H9 (cell line): ENCODE measurements at regions not wholly inside any gene's neighbourhood (a gene's known extent, or its start where the extent isn't known, plus 50 kb on each side); places are given as distances from the start of the nearest gene placed in this dataset.

ENCODE experiments used
- DNase-seq: peaks from one replicate; pipeline ENCODE4 v3.0.0-alpha.2; 2017
- H2AFZ ChIP-seq: one replicate; pipeline ENCODE4 v1.6.1; 2013; ENCODE audit warnings: mild to moderate bottlenecking, low read length, control low read depth, moderate library complexity
- H2AK5ac ChIP-seq: 2 replicates; pipeline ENCODE4 v1.6.1; 2013; ENCODE audit warnings: low read length, control low read depth, mixed read lengths; ENCODE audit not compliant: insufficient read length
- H2BK120ac ChIP-seq: one replicate; pipeline ENCODE4 v1.6.1; 2013; ENCODE audit warnings: low read depth, mild to moderate bottlenecking, low read length, control low read depth, inconsistent platforms; ENCODE audit not compliant: poor library complexity, severe bottlenecking
- H2BK12ac ChIP-seq: 2 replicates; pipeline ENCODE4 v1.6.1; 2013; ENCODE audit warnings: low read length, control low read depth, mixed read lengths, low read depth; ENCODE audit not compliant: insufficient read length
- H2BK15ac ChIP-seq: 2 replicates; pipeline ENCODE4 v1.6.1; 2013; ENCODE audit warnings: low read depth, low read length, control low read depth
- H2BK20ac ChIP-seq: one replicate; pipeline ENCODE4 v1.6.1; 2013; ENCODE audit warnings: low read depth, mild to moderate bottlenecking, low read length, control low read depth, inconsistent platforms; ENCODE audit not compliant: poor library complexity, severe bottlenecking
- H2BK5ac ChIP-seq: 2 replicates; pipeline ENCODE4 v1.6.1; 2013; ENCODE audit warnings: low read length, control low read depth, mixed read lengths; ENCODE audit not compliant: insufficient read length
- H3K14ac ChIP-seq: 2 replicates; pipeline ENCODE4 v1.6.1; 2013; ENCODE audit warnings: low read length, control low read depth; ENCODE audit not compliant: insufficient read depth
- H3K18ac ChIP-seq: 2 replicates; pipeline ENCODE4 v1.6.1; 2013; ENCODE audit warnings: low read depth, mild to moderate bottlenecking, mixed read lengths, low read length, control low read depth; ENCODE audit not compliant: insufficient read length
- H3K23ac ChIP-seq: 2 replicates; pipeline ENCODE4 v1.6.1; 2013; ENCODE audit warnings: low read length, control low read depth, mixed read lengths, low read depth; ENCODE audit not compliant: insufficient read length
- H3K23me2 ChIP-seq: 2 replicates; pipeline ENCODE4 v1.6.1; 2013; ENCODE audit warnings: low read depth, mild to moderate bottlenecking, mixed read lengths, low read length, control low read depth; ENCODE audit not compliant: insufficient read length, poor library complexity, severe bottlenecking
- H3K27ac ChIP-seq: 2 replicates; pipeline ENCODE4 v1.5.1; 2013; ENCODE audit warnings: low read length, control low read depth, mixed read lengths, low read depth; ENCODE audit not compliant: insufficient read length
- H3K27me3 ChIP-seq: 2 replicates; pipeline ENCODE4 v1.6.1; 2013; ENCODE audit warnings: low read length, control low read depth, inconsistent platforms; ENCODE audit not compliant: insufficient read depth
- H3K4ac ChIP-seq: 2 replicates; pipeline ENCODE4 v1.6.1; 2013; ENCODE audit warnings: low read depth, mild to moderate bottlenecking, control low read depth, inconsistent platforms, low read length, moderate library complexity
- H3K4me1 ChIP-seq: 2 replicates; pipeline ENCODE4 v1.6.1; 2013; ENCODE audit warnings: low read length, control low read depth, inconsistent platforms; ENCODE audit not compliant: insufficient read depth
- H3K4me2 ChIP-seq: 2 replicates; pipeline ENCODE4 v1.6.1; 2013; ENCODE audit warnings: low read length, control low read depth, mixed read lengths; ENCODE audit not compliant: insufficient read length, insufficient read depth
- H3K56ac ChIP-seq: 2 replicates; pipeline ENCODE4 v1.6.1; 2013; ENCODE audit warnings: low read depth, mild to moderate bottlenecking, mixed read lengths, low read length, control low read depth; ENCODE audit not compliant: insufficient read length
- H3K79me1 ChIP-seq: 2 replicates; pipeline ENCODE4 v1.6.1; 2013; ENCODE audit warnings: low read depth, mild to moderate bottlenecking, moderate library complexity, low read length, control low read depth, inconsistent platforms; ENCODE audit not compliant: insufficient read depth, poor library complexity, severe bottlenecking
- H3K79me2 ChIP-seq: 2 replicates; pipeline ENCODE4 v1.6.1; 2013; ENCODE audit warnings: low read length, control low read depth, inconsistent platforms; ENCODE audit not compliant: insufficient read depth
- H3K9ac ChIP-seq: 2 replicates; pipeline ENCODE4 v1.6.1; 2013; ENCODE audit warnings: low read length, control low read depth, mixed read lengths; ENCODE audit not compliant: insufficient read length; ENCODE audit errors: extremely low read depth
- H3K9me3 ChIP-seq: one replicate; pipeline ENCODE4 v1.6.1; 2013; ENCODE audit warnings: low read depth, low read length, inconsistent platforms; ENCODE audit not compliant: control insufficient read depth
- H3T11ph ChIP-seq: one replicate; pipeline ENCODE4 v1.6.1; 2013; ENCODE audit warnings: mild to moderate bottlenecking, low read length, control low read depth, inconsistent platforms
- H4K20me1 ChIP-seq: one replicate; pipeline ENCODE4 v1.6.1; 2013; ENCODE audit not compliant: control insufficient read depth, insufficient read length, insufficient read depth
- H4K5ac ChIP-seq: 2 replicates; pipeline ENCODE4 v1.6.1; 2013; ENCODE audit warnings: low read depth, mild to moderate bottlenecking, mixed read lengths, low read length, control low read depth; ENCODE audit not compliant: insufficient read length
- H4K8ac ChIP-seq: replicated peaks from 2 replicates; pipeline ENCODE4 v1.6.1; 2013; ENCODE audit warnings: low read length, control low read depth, mixed read lengths, low read depth; ENCODE audit not compliant: insufficient read length
- H4K91ac ChIP-seq: 2 replicates; pipeline ENCODE4 v1.6.1; 2013; ENCODE audit warnings: low read depth, mild to moderate bottlenecking, moderate library complexity, mixed read lengths, low read length, control low read depth; ENCODE audit not compliant: insufficient read length
- H3K27ac Mint-ChIP-seq, 3 experiments: 2 replicates in 2 of 3; 3 replicates in 1 of 3; pipeline ENCODE4 v1.8.0; 2020 to 2021; ENCODE audit warnings: mixed read lengths in 3 of 3, mild to moderate bottlenecking in 1 of 3, moderate library complexity in 1 of 3
- H3K27me3 Mint-ChIP-seq: 2 replicates; pipeline ENCODE4 v1.8.0; 2021; ENCODE audit warnings: low read depth, mild to moderate bottlenecking, moderate library complexity, mixed read lengths
- H3K36me3 Mint-ChIP-seq, 3 experiments: 2 replicates in 2 of 3; 3 replicates in 1 of 3; pipeline ENCODE4 v1.8.0; 2020 to 2021; ENCODE audit warnings: low read depth in 3 of 3, mixed read lengths in 3 of 3; ENCODE audit not compliant: insufficient read depth in 1 of 3
- H3K4me1 Mint-ChIP-seq, 2 experiments: 2 replicates each; pipeline ENCODE4 v1.8.0; 2020; ENCODE audit warnings: mixed read lengths in 2 of 2
- H3K4me3 Mint-ChIP-seq, 2 experiments: 2 replicates in 1 of 2; 3 replicates in 1 of 2; pipeline ENCODE4 v1.8.0; 2020 to 2021; ENCODE audit warnings: mild to moderate bottlenecking in 2 of 2, mixed read lengths in 2 of 2, moderate library complexity in 1 of 2
- H3K9me3 Mint-ChIP-seq, 2 experiments: 2 replicates in 1 of 2; 3 replicates in 1 of 2; pipeline ENCODE4 v1.8.0; 2020; ENCODE audit warnings: mild to moderate bottlenecking in 2 of 2, mixed read lengths in 2 of 2, moderate library complexity in 1 of 2
- CTCF ChIP-seq: fragments of 200-600 bp; sonication (generic); conservative IDR thresholded peaks from 3 replicates; pipeline ENCODE4 v1.8.0; 2021; ENCODE audit warnings: antibody characterized with exemption, mild to moderate bottlenecking
- WGBS: extraction: QIAGEN DNeasy Blood & Tissue Kit; methylation state at CpG from one replicate; pipeline ENCODE4 v1.1.7; 2013; ENCODE audit warnings: missing lambda C conversion rate, low lambda C conversion rate, mixed read lengths; ENCODE audit not compliant: insufficient read length; ENCODE audit errors: extremely low coverage; 5-methylcytosine and 5-hydroxymethylcytosine counted together

DNA sequence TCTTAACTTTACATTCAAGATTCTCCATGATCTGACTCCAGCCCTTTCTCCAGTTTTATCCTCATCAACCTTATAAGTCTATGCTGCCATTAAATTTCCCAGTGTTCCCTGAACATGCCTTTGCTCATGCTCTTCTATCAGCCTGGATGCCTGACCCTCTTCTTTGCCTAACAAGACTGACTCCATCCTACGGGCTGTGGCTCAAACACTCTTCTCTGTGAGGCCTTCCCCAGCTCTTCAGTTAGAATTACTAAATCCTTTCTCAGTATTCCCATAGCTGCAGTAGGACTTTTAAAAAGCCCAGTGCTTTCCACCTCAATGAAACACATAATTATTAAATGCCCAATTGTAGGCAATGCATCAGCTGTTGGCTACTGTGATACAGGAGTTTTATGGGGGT is 76.5 kb upstream of the GNG12 start:
- Histone ChIP-seq H4K5ac (no peak overlapping the region), H4K91ac (no peak overlapping the region), H4K8ac (no peak overlapping the region), H3K23me2 (no peaks in the 10 kb centered on the region), H3K9ac (no peak overlapping the region), H3K79me1 (no peaks in the 10 kb centered on the region), H2BK20ac (no peak overlapping the region), H3K27me3 (no peaks in the 10 kb centered on the region), H2BK15ac (no peak overlapping the region), H2BK120ac (no peak overlapping the region), H3T11ph (no peak overlapping the region), H3K4me2 (no peak overlapping the region), H2BK12ac (no peak overlapping the region), H3K14ac (no peak overlapping the region), H2AK5ac (no peak overlapping the region), H3K23ac (no peak overlapping the region), H3K79me2 (no peaks in the 10 kb centered on the region), H2AFZ (no peak overlapping the region), H3K9me3 (no peaks in the 10 kb centered on the region), H3K4ac (no peak overlapping the region), H2BK5ac (no peak overlapping the region), H4K20me1 (no peaks in the 10 kb centered on the region), H3K56ac (no peak overlapping the region), H3K4me1 (no peaks in the 10 kb centered on the region), H3K27ac (no peak overlapping the region), H3K18ac (no peak overlapping the region)
- Mint-ChIP-seq H3K27me3 (peaks cover 6% of the 10 kb centered on the region; the same call in 1 of the 2 replicates), H3K4me1 (peaks cover 12% of the 10 kb centered on the region in 2 experiments), H3K36me3 (no peaks in the 10 kb centered on the region), H3K4me3 (no peak overlapping the region), H3K27ac (no peak overlapping the region), H3K9me3 (peaks cover 0 to 5% of the 10 kb centered on the region in 2 experiments; a peak in 1 of 5 replicates)
- WGBS: no CpG with 5 or more reads among the region's 1 CpG
- TF ChIP-seq CTCF: no peak
- DNase-seq: no peak
